ENCODE measurements at regions not wholly inside any gene's neighbourhood (a gene's known extent, or its start where the extent isn't known, plus 50 kb on each side); places are given as distances from the start of the nearest gene placed in this dataset.
"Not testable (repeated sequence)": the region's sequence is repeated elsewhere in the genome, so short reads cannot be mapped to it uniquely, and the experiment has no call there.

DNA sequence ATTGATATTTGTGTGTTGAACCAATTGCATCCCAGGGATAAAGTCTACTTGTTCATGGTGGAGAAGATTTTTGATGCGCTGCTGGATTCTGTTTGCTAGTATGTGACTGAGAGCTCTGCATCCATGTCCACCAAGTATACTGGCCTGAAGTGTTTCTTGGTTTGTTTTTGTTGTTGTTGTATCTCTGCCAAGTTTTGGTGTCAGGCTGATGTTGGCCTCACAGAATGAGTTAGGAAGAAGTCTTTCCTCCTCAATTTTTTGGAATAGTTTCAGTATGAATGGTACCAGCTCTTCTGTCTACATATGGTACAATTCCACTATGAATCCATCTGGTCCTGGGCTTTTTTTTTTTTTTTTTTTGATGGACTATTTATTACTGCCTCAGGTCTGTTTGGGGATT lies 50.9 kb upstream of the OSTN start:
- DNase-seq (ENCODE audit: low spot score): no peak

DNA sequence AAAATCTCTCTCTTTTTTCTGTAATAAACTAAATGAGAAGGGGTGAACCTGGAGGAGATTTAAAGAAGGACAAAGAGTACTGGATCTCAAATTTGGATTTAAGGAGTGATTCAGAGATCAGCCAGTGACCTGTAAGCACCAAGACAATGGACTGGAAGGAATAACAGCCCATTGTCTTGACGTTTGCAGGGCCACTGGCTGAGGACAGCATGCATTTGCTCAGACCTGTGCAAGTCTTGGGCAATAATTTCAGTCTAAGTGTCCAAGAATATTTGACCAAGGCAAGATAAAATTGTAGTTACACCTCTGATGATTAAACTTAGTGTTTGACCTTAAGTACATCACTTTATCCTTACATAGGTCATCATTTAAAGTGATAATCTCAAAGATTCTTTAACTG lies 55.8 kb upstream of the OSTN start:
- DNase-seq (ENCODE audit: low spot score): no peak

DNA sequence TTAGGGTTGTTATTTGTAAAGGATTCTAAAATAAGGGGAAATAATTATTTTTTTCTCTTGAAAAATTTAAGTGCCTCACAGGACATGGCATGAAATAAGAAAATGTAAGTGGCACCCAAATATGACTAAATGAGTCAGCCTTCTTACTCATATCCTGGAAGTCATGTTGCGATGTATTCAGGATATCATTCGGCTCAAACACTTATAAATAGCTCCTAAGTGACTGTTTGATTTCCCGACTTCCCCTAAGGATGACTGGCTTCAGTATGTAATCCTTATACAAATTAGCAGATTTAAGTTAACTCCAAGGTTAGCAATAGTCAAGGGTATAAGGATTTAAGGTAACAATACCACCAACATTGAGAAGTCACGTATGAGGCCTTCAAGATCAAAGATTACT lies 57.3 kb upstream of the OSTN start:
- no peak for DNase-seq (ENCODE audit: low spot score)

DNA sequence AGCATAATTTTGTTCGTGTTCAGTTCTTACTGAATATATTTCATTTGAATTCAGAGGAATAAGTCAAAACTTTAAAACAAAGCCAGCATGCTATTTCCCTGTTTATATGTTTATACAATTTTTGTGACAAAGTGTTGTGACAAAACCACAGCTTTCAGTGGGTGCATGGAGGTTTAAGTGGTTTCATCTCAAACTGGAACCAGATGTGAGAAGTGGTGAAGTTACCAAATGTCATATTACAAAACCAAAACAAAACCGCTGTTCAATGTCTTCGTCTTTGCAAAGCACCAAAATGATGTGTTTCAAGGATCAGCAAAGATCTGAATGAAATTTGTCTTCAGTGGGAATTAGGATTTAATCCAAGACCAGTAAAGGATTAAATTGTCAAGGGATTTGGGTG lies 59.3 kb upstream of the OSTN start:
- DNase-seq (ENCODE audit: low spot score): no peak

DNA sequence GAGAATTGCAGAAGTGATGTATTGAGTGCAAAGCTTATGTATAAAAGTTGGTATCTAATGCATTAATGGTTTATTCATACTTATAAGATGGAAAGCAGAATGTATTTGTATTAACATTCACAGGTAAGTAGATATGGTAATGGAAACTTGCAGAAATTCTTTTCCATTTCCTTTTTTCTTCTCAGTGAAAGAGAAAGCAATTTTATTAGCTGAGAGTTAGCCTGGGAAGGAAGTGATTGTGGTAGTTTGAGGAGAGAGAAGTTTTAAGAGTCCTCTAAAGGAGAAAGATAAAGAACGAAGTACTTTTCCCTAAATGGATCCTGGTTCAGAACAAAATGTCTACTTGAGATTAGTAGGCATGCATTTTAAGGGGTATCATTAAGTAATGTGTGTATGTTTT lies 60.1 kb upstream of the OSTN start:
- DNase-seq (ENCODE audit: low spot score): no peak

DNA sequence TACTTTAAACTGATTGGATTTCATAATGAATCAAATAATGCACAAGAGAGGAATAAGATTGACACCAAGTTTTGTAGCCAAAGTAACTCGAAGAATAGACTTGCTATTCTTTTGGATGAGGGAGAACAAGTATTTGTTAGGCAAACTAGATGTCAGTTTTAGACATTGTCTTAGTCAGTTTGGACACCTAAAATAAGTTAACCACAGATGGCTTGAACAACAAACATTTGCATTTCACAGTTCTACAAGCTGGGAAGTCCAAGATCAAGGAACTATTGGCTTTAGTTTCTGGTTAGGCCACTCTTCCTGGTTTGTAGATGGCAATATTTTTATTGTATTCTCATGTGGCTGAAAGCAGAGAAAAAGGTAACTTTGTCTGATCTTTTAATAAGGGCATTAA lies 61.3 kb upstream of the OSTN start:
- DNase-seq (ENCODE audit: low spot score): no peak

DNA sequence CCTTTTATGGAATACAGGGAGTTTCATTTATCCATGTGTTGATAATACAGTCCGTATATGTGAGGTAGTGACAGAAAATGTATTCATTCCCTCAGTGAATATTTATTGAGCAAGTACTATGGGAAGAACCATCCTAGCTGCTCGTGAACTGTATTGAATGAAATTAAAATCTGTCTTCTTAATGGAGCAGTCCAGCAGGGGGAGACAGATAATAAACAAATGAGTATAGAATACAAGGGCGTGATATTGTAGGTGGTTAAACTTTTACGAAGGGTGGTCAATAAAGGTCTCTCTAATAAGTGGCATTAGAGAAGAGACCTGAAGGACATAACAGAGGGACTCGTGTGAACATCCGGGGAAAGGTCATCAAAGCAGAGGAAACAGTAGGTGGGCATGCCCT lies 62.7 kb upstream of the OSTN start:
- no peak for DNase-seq (ENCODE audit: low spot score)

DNA sequence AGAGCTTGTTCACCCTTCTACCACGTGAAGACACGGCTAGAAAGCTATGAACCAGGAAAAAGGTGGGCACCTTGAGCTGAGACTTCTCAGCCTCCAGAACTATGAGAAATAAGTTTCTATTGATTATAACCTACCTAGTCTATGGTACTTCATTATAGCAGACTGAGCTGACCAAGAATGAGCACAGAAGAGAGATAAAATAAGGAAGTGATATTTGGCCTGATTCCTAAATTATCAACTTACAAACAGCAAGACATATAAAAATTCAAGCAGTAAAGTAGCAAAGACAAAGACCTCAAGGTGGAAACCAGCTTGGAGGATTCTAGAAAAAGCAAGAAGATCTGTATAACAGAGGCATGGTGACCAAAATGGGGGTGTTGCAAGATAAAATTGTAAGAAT lies 63.9 kb upstream of the OSTN start:
- no peak for DNase-seq (ENCODE audit: low spot score)

DNA sequence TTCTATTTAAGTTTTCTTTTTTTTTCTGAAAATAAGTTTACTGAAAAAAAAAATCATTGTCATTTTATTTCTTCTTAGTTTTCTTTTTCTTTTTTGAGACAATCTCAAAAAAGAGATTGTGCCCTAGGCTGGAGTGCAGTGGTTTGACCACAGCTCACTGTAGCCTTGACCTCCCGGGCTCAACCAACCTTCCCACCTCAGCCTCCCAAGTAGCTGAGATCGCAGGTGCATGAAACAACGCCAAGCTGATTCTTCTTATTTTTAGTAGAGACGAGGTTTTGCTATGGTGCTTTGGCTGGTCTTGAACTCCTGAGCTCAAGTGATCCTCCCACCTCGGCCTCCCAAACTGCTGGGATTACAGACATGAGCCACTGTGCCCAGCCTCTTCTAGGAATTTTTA lies 65.7 kb upstream of the OSTN start:
- no peak for DNase-seq (ENCODE audit: low spot score)

DNA sequence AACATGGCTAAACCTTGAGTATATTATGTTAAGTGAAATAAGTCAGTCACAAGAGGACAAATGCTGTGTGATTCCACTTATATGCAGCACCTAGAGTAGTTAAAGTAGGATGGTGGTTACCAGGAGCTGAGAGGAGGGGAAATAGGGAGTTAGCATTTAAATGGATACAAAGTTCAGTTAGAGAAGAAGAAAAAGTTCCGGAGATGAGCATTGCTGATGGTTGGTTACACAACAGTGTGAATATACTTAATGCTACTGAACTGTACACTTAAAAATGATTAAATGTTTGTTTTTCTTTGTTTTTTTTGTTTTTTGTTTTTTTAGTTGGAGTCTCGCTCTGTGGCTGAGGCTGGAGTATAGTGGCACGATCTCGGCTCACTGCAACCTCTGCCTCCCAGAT lies 67.7 kb upstream of the OSTN start:
- no peak for DNase-seq (ENCODE audit: low spot score)

DNA sequence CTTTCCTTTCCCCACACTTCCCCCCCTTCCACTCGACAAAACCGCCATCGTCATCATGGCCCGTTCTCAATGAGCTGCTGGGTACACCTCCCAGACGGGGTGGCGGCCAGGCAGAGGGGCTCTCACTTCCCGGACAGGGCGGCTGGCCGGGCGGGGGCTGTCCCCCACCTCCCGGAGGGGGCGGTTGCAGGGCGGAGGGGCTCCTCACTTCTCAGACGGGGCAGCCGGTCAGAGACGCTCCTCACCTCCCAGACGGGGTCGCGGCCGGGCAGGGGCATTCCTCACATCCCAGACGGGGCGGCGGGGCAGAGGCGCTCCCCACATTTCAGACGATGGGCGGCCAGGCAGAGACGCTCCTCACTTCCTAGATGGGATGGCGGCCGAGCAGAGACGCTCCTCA lies 74.2 kb upstream of the OSTN start:
- not testable (repeated sequence) for DNase-seq (ENCODE audit: low spot score)

DNA sequence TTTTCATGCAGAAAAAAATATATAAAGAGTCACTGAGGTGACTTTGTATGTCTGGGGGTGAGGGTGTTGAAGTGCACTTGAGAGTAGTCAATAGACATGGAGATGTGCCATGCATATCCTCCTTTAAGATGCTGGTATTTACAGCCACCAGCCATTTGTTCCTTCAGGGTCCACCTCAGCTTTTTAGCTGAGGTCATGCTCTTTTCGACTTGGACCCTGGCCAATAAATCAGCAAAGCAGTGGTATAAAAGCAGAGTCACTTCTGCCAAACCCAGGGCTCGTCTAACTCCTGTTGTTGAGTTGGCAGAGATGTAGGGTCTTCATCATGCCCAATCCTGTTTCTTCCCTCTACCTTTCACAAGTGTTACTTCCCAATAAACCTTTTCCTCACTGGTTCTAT lies 75.1 kb upstream of the OSTN start:
- no peak for DNase-seq (ENCODE audit: low spot score)

DNA sequence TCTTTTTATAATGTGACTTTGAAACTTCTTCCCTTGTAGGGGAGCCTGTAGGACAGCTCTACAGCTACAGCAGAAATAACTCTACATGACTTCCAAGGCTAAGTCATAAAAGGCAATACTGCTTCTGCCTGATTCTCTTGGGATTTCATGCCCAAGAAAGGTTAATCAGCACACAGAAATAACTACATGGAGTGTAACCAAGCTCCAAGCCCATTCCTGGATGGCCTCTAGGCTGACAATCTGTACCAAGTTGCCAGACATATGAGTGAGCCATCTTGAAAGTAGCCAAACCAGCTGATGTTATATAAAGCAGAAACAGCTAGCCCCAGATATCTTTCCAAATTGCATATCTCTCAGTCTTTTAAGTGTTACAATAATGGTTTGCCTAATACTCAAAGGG lies 75.8 kb upstream of the OSTN start:
- no peak for DNase-seq (ENCODE audit: low spot score)

DNA sequence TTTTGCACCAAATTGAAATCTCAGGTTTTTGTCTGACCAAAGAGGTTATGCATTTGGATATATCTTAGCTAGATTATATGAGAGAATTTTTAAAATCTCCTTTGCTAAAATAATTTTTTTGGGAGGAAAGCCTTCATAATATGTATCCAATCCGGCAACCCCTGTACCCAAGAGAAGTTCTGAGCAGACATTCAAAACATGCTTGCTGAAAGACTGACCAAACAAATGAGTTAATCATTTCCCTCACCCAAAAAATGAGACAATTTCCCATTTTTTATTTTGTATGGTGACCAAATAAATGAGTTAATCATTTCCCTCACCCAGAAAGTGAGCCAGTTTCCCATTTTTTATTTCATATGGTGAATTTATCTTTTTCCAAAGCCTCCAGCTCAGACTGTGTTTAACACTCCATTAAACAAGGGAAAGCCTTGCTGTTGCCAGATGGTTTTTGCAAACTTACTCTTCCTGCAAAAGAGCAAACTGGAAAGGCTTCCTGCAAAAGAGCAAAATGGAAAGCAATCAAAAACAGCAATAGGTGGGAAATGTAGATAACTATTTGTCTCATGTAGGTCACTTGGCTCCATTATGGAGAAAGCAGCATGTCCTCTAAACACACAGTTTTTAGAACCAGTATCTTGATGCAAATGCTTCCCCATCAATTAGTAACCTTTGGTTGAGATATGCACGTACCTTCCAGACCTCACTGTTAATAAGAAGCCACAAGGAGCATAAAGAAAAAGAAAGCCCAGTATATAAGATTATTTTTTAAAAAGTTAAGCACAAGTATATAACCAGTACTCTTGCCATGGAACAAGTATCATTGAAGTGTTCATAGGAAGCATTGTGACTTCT lies 78.4 kb upstream of the OSTN start:
- DNase-seq (ENCODE audit: low spot score): no peak

DNA sequence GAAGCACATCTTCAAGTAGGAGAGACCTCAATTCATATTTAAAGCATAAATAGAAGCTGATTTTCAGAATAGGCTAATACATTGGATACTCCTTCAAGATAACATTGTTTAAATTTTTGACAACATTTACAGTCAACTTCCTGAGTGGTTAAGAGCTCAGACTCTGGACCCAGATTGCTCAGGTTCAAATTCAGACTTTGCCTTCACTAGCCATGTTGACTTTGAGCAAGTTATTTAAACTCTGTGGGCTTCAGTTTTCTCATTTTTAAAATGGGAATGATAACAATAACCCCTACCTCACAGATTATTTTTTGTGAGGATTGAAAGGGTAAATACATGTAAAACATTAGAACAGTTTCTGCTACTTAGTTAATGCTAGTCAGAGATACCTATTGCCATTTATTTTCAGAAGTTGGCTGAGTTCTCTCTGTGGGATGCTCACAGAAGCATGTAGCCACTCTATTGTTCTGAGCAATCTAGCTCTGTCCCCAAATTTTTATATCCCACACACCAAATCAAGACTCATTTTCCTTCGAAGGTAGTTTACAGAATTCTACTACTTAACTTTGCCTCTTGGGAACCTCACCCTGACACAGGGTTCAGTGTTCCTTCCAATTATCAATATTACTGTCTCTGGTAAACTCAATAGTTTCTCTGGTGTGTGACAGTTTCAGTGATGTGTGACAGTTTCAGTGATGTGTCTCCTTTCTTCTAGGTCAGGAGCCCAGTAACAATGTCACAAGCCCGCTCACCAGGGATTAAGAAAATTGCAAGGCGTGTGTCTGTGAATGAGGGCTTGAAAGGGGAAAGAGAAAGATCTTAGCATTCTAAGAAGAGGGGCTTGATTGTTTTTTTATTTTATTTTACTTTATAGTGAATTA lies 79.4 kb upstream of the OSTN start:
- DNase-seq (ENCODE audit: low spot score): no peak

DNA sequence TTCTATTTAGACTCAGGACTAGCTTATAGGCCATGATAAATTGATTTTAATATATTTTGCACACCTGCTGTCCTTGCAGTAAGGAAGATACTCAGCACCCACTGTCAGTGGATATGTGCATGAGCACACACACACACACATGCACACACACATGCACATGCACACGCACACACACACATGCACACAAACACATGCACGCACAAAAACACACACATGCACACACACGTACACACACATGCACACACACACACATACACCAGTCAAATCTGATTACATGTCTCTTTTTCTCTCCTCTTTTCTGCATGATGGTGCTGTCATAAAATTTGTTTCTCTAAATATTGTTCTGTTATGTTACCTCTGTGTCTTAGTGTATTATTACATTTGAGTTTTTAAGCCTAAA lies 87.3 kb upstream of the OSTN start:
- no peak for DNase-seq (ENCODE audit: low spot score)

DNA sequence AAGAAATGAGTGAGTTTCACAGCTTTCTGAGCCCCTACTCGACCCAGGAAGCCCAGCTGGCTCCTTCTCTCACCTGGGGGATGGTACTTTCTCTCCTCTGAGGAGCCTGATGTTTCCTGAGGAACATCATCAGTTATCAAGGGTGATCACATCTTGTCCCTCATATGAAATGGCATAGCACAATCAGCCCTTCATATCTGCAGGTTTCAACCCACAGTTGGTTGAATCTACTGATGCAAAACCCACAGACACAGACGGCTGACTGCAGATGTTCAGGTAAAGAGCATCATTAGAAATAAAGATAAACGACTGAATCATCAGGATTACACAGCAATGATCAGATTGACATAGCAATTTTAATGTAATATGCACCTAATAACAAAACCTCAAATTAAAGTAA lies 93.6 kb upstream of the OSTN start:
- DNase-seq (ENCODE audit: low spot score): no peak

DNA sequence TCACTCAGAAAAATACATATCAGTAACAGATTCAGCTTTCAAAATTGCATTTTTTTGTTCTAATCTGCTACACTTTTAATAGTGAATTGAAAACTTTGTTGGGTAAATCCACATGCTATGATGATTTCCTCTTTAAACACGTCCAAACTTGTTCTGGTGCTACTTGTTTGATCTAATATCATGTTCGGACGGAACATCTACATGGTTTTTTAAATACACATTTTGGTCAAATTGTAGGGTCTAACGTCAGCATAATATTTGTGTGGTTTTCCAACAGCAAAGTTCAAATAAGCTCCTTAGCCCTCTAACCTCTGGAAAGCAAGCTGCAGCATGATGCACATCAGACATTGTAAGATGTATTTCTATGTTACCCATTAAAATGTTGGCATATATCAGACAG lies 98.5 kb upstream of the OSTN start:
- DNase-seq (ENCODE audit: low spot score): no peak

DNA sequence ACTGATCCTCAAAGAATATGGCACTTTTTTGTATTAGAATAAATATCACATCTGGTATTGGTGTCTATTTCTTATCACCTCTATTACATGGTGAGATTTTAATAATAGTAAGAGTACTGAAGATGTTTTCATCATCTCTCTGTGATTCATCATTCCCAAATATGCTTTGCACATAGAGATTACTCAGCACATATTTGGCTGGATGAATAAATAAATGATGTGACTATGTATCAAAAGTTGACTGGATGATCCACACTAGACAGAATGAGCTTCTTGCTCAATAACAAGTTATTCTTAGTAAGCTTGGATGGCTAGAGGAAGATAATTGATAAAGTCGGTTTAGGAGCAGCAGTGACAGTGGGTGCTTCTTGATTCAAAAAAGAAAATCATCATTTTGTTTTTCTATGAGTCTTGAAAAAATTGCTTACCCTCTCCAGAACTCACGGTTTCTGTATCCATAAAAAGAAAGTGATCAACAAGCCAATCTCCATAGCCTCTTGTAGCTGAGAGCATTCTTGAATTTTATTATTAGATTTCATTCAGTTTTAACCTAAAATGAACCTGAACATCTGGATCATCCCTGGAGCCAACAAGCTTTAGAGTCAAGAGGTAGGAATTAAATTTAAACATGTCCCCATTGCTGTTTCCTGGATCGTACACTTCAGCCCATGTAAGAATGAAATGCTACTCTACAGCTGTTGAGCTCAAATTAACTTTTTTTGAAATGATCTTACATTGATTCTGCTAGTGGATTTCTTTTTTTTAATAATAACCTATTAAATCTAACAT lies 104.8 kb upstream of the OSTN start:
- DNase-seq (ENCODE audit: low spot score): no peak

DNA sequence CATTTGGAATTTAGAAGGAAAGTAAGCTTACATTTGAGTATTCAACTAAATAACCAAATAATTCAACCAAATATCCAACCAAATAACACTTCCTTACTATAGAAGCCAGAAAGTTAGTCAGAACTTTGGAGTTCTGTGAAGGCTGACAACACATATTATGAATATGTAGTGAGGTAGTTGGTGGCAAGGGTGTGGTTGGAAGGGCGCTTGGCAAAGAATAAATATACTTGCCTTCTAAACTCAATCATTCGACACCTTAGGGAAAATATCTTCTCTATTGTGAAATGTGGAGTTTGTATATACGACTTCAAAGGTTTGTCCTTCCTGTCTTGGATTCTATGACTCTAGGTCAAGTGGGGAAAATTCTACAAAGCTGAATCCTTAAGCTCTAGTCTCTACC lies 111.7 kb upstream of the OSTN start:
- no peak for DNase-seq (ENCODE audit: low spot score)

DNA sequence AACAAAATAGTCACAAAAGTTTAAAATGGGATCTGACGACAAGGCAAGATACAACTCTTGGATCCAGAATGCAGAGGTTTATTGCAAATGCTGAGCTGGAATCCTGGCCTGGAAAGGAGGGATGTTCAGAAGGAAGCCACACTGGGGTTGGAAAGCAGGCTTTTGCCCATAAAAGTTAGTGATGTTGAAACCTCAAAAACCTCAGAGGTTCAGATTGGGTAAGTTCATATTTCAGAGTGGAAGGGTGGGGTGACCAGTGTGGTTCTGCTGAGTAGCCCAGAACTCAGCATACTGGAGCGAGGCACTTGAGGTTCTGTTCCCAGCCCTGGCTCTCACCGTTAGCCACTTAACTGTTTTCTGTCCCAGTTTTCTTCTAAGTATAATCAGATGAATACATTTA lies 114.0 kb upstream of the OSTN start:
- DNase-seq (ENCODE audit: low spot score): no peak

DNA sequence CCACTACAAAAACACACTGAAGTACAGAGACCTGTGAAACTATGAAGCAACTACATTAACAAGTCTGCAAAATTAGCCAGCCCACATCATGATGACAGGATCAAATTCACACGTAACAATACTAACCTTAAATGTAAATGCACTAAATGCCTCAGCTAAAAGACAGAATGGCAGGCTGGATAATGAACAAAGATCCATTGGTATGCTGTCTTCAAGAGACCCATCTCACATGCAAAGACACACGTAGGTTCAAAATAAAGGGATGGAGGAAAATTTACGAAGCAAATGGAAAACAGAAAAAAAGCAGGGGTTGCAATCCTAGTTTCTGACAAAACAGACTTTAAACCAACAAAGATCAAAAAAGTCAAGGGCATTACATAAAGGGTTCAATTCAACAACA lies 120.1 kb upstream of the OSTN start:
- DNase-seq (ENCODE audit: low spot score): not testable (repeated sequence)

All from mesenteric fat pad (tissue), 1 donor.